Type B pancreatic cell (in vitro differentiated cells): ENCODE measurements at regions not wholly inside any gene's neighbourhood (a gene's known extent, or its start where the extent isn't known, plus 50 kb on each side); places are given as distances from the start of the nearest gene placed in this dataset.

Experiments
- DNase-seq: peaks from one replicate; pipeline ENCODE4 v3.0.0; 2021; ENCODE audit warnings: mixed read lengths; ENCODE audit not compliant: unreplicated experiment; ENCODE audit errors: extremely low spot score
- H3K27ac Mint-ChIP-seq: 2 replicates; pipeline ENCODE4 v1.8.0; 2021; ENCODE audit warnings: mild to moderate bottlenecking, mixed read lengths
- H3K27me3 Mint-ChIP-seq: 2 replicates; pipeline ENCODE4 v1.8.0; 2021; ENCODE audit warnings: mixed read lengths
- H3K36me3 Mint-ChIP-seq: 2 replicates; pipeline ENCODE4 v1.8.0; 2021; ENCODE audit warnings: mixed read lengths
- H3K4me1 Mint-ChIP-seq: one replicate; pipeline ENCODE4 v1.8.0; 2021; ENCODE audit warnings: mixed read lengths; ENCODE audit not compliant: unreplicated experiment
- H3K4me3 Mint-ChIP-seq: 2 replicates; pipeline ENCODE4 v1.8.0; 2021; ENCODE audit warnings: mild to moderate bottlenecking, mixed read lengths
- H3K9me3 Mint-ChIP-seq: 2 replicates; pipeline ENCODE4 v1.8.0; 2021; ENCODE audit warnings: mixed read lengths
- CTCF ChIP-seq: fragments of 200-600 bp; sonication (generic); conservative IDR thresholded peaks from 2 replicates; pipeline ENCODE4 v1.5.0; 2021; ENCODE audit warnings: antibody characterized with exemption, mild to moderate bottlenecking

GRCh38 chr4:68751138-68751537 lies 64.7 kb upstream of the UGT2B10 start:
- DNase-seq: no peak
- no peaks in the 10 kb centered on the region for H3K27me3 Mint-ChIP-seq
- H3K4me1 Mint-ChIP-seq: no peaks in the 10 kb centered on the region
- no peak overlapping the region for H3K27ac Mint-ChIP-seq
- no peaks in the 10 kb centered on the region for H3K36me3 Mint-ChIP-seq
- H3K4me3 Mint-ChIP-seq: no peak overlapping the region
- TF ChIP-seq CTCF: no peak
- peaks cover 7% of the 10 kb centered on the region for H3K9me3 Mint-ChIP-seq

GRCh38 chr4:68765876-68766275 lies 49.9 kb upstream of the UGT2B10 start:
- no peaks in the 10 kb centered on the region for H3K36me3 Mint-ChIP-seq
- DNase-seq: no peak
- no peak overlapping the region for H3K4me3 Mint-ChIP-seq
- no peaks in the 10 kb centered on the region for H3K4me1 Mint-ChIP-seq
- H3K27me3 Mint-ChIP-seq: no peaks in the 10 kb centered on the region
- no peak overlapping the region for H3K27ac Mint-ChIP-seq
- no peak for TF ChIP-seq CTCF
- no peaks in the 10 kb centered on the region for H3K9me3 Mint-ChIP-seq
